Ovary (tissue), 3 donors: ENCODE measurements at regions not wholly inside any gene's neighbourhood (a gene's known extent, or its start where the extent isn't known, plus 50 kb on each side); places are given as distances from the start of the nearest gene placed in this dataset.

Experiments used
- CTCF ChIP-seq, 3 donors: fragments of 450-650 bp in 2 of 3; fragments of 200-600 bp in 1 of 3; IDR thresholded peaks; one replicate each; pipeline versions ENCODE4 v1.5.1 to v1.8.0; 2016 to 2022; ENCODE audit warnings: antibody characterized with exemption in 3 of 3, mild to moderate bottlenecking in 1 of 3
- EP300 ChIP-seq: sonication (generic); formaldehyde crosslinking; IDR thresholded peaks from one replicate; pipeline ENCODE4 v1.6.1; 2017; ENCODE audit warnings: antibody characterized with exemption
- POLR2A ChIP-seq: fragments of 450-650 bp; IDR thresholded peaks from one replicate; pipeline ENCODE4 v1.6.1; 2017; ENCODE audit warnings: antibody characterized with exemption, mild to moderate bottlenecking, moderate library complexity
- donor health status: DM: no; HTN: no; CAD: no.

GRCh38 chr14:28272270-28272669, 494.3 kb upstream of the FOXG1 start:
- TF ChIP-seq CTCF (IDR thresholded peaks at IDR 0.05) (no peak), EP300 (no peak), POLR2A (no peak)
